Stimulated activated naive CD4-positive, alpha-beta T cell treated with Interleukin-2 at 50 U/mL for 16 hours (primary cell): ENCODE measurements at regions not wholly inside any gene's neighbourhood (a gene's known extent, or its start where the extent isn't known, plus 50 kb on each side); places are given as distances from the start of the nearest gene placed in this dataset.

Source experiments
- DNase-seq: peaks from one replicate; lab custom pipeline; 2025; lab: John Stamatoyannopoulos, UW

GRCh38 chr17:77476931-77477805 lies 336.4 kb downstream of the SEC14L1 start:
- DNase-seq, result no peak

GRCh38 chr17:77478281-77478680 lies 337.5 kb downstream of the SEC14L1 start:
- DNase-seq, result no peak

GRCh38 chr17:77478899-77479298 lies 338.1 kb downstream of the SEC14L1 start:
- no peak for DNase-seq

GRCh38 chr17:77479372-77480198 lies 338.8 kb downstream of the SEC14L1 start:
- no peak for DNase-seq

- DNase-seq, result no peak
These were observed 339.4 kb downstream of the SEC14L1 start for GRCh38 chr17:77480199-77480508.

GRCh38 chr17:77480509-77481215 lies 339.9 kb downstream of the SEC14L1 start:
- no peak for DNase-seq

- no peak for DNase-seq
These were observed 341.0 kb downstream of the SEC14L1 start for GRCh38 chr17:77481476-77482374.

GRCh38 chr17:77482375-77483127 lies 341.8 kb downstream of the SEC14L1 start:
- no peak for DNase-seq

GRCh38 chr17:77483128-77483598 lies 342.4 kb downstream of the SEC14L1 start:
- no peak for DNase-seq

- no peak for DNase-seq
These were observed 343.3 kb downstream of the SEC14L1 start for GRCh38 chr17:77484111-77484510.

GRCh38 chr17:77485089-77485833 lies 344.5 kb downstream of the SEC14L1 start:
- DNase-seq, result no peak

GRCh38 chr17:77487211-77487629 lies 346.5 kb downstream of the SEC14L1 start:
- no peak for DNase-seq

GRCh38 chr17:77487677-77488530 lies 347.1 kb downstream of the SEC14L1 start:
- DNase-seq, result no peak

GRCh38 chr17:77488531-77489238 lies 347.9 kb downstream of the SEC14L1 start:
- DNase-seq, result no peak

GRCh38 chr17:77489239-77489892 lies 348.6 kb downstream of the SEC14L1 start:
- DNase-seq, result no peak

GRCh38 chr17:77489893-77490255 lies 349.1 kb downstream of the SEC14L1 start:
- DNase-seq, result no peak

GRCh38 chr17:77490361-77491183 lies 349.8 kb downstream of the SEC14L1 start:
- no peak for DNase-seq
